EH (cell line): ENCODE measurements at regions not wholly inside any gene's neighbourhood (a gene's known extent, or its start where the extent isn't known, plus 50 kb on each side); places are given as distances from the start of the nearest gene placed in this dataset.
"Not testable (repeated sequence)": the region's sequence is repeated elsewhere in the genome, so short reads cannot be mapped to it uniquely, and the experiment has no call there.

Experiments used
- DNase-seq: peaks from one replicate; pipeline ENCODE4 v3.0.0-alpha.2; 2015; ENCODE audit warnings: low read depth

- not testable (repeated sequence) for DNase-seq
These were observed 470.0 kb upstream of the DIAPH2 start for GRCh38 chrX:96214681-96215080.

- no peak for DNase-seq
These were observed 460.4 kb upstream of the DIAPH2 start for GRCh38 chrX:96224279-96224678.

- no peak for DNase-seq
These were observed 439.7 kb upstream of the DIAPH2 start for GRCh38 chrX:96244955-96245354.

- no peak for DNase-seq
These were observed 438.2 kb upstream of the DIAPH2 start for GRCh38 chrX:96246436-96246835.
